ENCODE measurements at regions not wholly inside any gene's neighbourhood (a gene's known extent, or its start where the extent isn't known, plus 50 kb on each side); places are given as distances from the start of the nearest gene placed in this dataset.
"Not testable (repeated sequence)": the region's sequence is repeated elsewhere in the genome, so short reads cannot be mapped to it uniquely, and the experiment has no call there.

- DNase-seq, result peak in 1 of 2 donors; percentile 46
These were observed 184.8 kb upstream of the PCDH20 start for GRCh38 chr13:61600360-61601033.

- no peak for DNase-seq
These were observed 176.8 kb upstream of the PCDH20 start for GRCh38 chr13:61592489-61592888.

- DNase-seq, result no peak
These were observed 160.3 kb upstream of the PCDH20 start for GRCh38 chr13:61575973-61576372.

- no peak for DNase-seq
These were observed 148.0 kb upstream of the PCDH20 start for GRCh38 chr13:61563645-61564044.

- no peak for DNase-seq
These were observed 131.3 kb upstream of the PCDH20 start for GRCh38 chr13:61546911-61547310.

GRCh38 chr13:61546413-61546812 is 130.8 kb upstream of the PCDH20 start:
- DNase-seq, result no peak

- DNase-seq, result no peak
These were observed 120.8 kb upstream of the PCDH20 start for GRCh38 chr13:61536433-61536832.

- no peak for DNase-seq
These were observed 115.9 kb upstream of the PCDH20 start for GRCh38 chr13:61531383-61532065.

- DNase-seq, result not testable (repeated sequence)
These were observed 103.6 kb upstream of the PCDH20 start for GRCh38 chr13:61519214-61519613.

- no peak for DNase-seq
These were observed 93.3 kb upstream of the PCDH20 start for GRCh38 chr13:61508936-61509335.

- DNase-seq, result no peak
These were observed 84.5 kb upstream of the PCDH20 start for GRCh38 chr13:61500176-61500575.

GRCh38 chr13:61495648-61496047 is 80.0 kb upstream of the PCDH20 start:
- no peak for DNase-seq

GRCh38 chr13:61493556-61493955 is 77.9 kb upstream of the PCDH20 start:
- DNase-seq, result not testable (repeated sequence)

GRCh38 chr13:61486496-61486895 is 70.8 kb upstream of the PCDH20 start:
- no peak for DNase-seq

- no peak for DNase-seq
These were observed 69.6 kb upstream of the PCDH20 start for GRCh38 chr13:61485128-61485765.

- DNase-seq, result no peak
These were observed 62.0 kb upstream of the PCDH20 start for GRCh38 chr13:61477619-61478018.

GRCh38 chr13:61470786-61471185 is 55.1 kb upstream of the PCDH20 start:
- no peak for DNase-seq

GRCh38 chr13:61466280-61466679 is 50.6 kb upstream of the PCDH20 start:
- no peak for DNase-seq

All from hippocampal formation (tissue), 2 donors.